ENCODE measurements at regions not wholly inside any gene's neighbourhood (a gene's known extent, or its start where the extent isn't known, plus 50 kb on each side); places are given as distances from the start of the nearest gene placed in this dataset.

DNA sequence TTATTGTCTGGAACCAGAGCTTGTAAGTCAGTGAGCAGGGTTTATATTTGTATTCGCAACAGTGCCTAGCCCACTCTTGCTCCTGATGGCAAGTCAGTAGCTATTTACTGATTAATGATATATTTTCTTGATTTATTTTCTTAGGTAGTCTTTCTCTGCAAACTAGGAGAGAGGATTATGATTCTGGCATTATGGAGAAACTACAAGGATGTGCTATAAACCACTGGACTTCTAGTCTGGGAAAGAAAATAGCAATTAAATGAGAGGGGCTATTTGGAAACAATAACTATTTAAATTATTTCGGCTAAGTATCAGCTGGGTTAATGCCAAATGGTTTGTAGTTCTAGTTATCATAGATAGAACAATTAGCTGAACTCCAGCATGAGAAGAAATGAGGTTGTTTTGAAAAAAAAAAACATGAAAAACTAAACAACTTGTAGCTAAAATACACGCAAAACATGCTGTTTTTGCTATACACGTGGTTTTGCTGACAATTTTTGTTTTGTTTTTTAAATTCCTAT, 304.9 kb upstream of the TCF21 start:
- TF ChIP-seq, protein P1, sequence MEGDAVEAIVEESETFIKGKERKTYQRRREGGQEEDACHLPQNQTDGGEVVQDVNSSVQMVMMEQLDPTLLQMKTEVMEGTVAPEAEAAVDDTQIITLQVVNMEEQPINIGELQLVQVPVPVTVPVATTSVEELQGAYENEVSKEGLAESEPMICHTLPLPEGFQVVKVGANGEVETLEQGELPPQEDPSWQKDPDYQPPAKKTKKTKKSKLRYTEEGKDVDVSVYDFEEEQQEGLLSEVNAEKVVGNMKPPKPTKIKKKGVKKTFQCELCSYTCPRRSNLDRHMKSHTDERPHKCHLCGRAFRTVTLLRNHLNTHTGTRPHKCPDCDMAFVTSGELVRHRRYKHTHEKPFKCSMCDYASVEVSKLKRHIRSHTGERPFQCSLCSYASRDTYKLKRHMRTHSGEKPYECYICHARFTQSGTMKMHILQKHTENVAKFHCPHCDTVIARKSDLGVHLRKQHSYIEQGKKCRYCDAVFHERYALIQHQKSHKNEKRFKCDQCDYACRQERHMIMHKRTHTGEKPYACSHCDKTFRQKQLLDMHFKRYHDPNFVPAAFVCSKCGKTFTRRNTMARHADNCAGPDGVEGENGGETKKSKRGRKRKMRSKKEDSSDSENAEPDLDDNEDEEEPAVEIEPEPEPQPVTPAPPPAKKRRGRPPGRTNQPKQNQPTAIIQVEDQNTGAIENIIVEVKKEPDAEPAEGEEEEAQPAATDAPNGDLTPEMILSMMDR (IDR thresholded peaks at IDR 0.05; ENCODE audit: insufficient read depth, low read length): no peak
- no peak for TF ChIP-seq GABPA (IDR thresholded peaks at IDR 0.05; ENCODE audit: low read depth)
- TF ChIP-seq, protein P2, sequence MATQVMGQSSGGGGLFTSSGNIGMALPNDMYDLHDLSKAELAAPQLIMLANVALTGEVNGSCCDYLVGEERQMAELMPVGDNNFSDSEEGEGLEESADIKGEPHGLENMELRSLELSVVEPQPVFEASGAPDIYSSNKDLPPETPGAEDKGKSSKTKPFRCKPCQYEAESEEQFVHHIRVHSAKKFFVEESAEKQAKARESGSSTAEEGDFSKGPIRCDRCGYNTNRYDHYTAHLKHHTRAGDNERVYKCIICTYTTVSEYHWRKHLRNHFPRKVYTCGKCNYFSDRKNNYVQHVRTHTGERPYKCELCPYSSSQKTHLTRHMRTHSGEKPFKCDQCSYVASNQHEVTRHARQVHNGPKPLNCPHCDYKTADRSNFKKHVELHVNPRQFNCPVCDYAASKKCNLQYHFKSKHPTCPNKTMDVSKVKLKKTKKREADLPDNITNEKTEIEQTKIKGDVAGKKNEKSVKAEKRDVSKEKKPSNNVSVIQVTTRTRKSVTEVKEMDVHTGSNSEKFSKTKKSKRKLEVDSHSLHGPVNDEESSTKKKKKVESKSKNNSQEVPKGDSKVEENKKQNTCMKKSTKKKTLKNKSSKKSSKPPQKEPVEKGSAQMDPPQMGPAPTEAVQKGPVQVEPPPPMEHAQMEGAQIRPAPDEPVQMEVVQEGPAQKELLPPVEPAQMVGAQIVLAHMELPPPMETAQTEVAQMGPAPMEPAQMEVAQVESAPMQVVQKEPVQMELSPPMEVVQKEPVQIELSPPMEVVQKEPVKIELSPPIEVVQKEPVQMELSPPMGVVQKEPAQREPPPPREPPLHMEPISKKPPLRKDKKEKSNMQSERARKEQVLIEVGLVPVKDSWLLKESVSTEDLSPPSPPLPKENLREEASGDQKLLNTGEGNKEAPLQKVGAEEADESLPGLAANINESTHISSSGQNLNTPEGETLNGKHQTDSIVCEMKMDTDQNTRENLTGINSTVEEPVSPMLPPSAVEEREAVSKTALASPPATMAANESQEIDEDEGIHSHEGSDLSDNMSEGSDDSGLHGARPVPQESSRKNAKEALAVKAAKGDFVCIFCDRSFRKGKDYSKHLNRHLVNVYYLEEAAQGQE (IDR thresholded peaks at IDR 0.05; ENCODE audit: insufficient replicate concordance, low read depth): no peak
- TF ChIP-seq POLR2AphosphoS5 (IDR thresholded peaks at IDR 0.05; ENCODE audit: low read depth): no peak
- TF ChIP-seq SPI1 (IDR thresholded peaks at IDR 0.05; ENCODE audit: borderline replicate concordance, low read depth): no peak

Measured in HL-60 (cell line).